A549 (cell line): ENCODE measurements at regions not wholly inside any gene's neighbourhood (a gene's known extent, or its start where the extent isn't known, plus 50 kb on each side); places are given as distances from the start of the nearest gene placed in this dataset.
"Not testable (repeated sequence)": the region's sequence is repeated elsewhere in the genome, so short reads cannot be mapped to it uniquely, and the experiment has no call there.

Source experiments
- ATAC-seq, 2 experiments: fragments of 200-7000 bp in 1 of 2; fragments of >200 bp in 1 of 2; cut with Nextera tagmentation in 1 of 2; cut with Tn5 transposase in 1 of 2; 3 replicates each; pipeline versions ENCODE4 v1.8.0 to v1.9.1; 2018 to 2020; ENCODE audit warnings: mild to moderate bottlenecking in 1 of 2, moderate library complexity in 1 of 2
- CTCF ChIA-PET: fragments of 300-600 bp; sonication (Branson Sonifier 250); formaldehyde crosslinking; extraction: SDS; loops from one replicate; lab custom pipeline; 2021; ENCODE audit warnings: antibody characterized with exemption, inconsistent platforms; lab: Yijun Ruan, JAX
- POLR2A ChIA-PET: fragments of 350-600 bp; formaldehyde crosslinking; extraction: SDS; loops from one replicate; lab custom pipeline; 2021; ENCODE audit warnings: antibody characterized with exemption, inconsistent platforms; lab: Yijun Ruan, JAX
- DNase-seq, 2 experiments: peaks; one replicate each; pipeline versions ENCODE4 v3.0.0 to v3.0.0-alpha.2; 2011 to 2016; ENCODE audit warnings: low read depth in 1 of 2, low spot score in 1 of 2
- FAIRE-seq: peaks from 2 replicates; lab custom pipeline; 2011; peaks lifted over from hg19 to GRCh38; lab: Jason Lieb, UNC
- H3K27ac ChIP-seq, 2 experiments: fragments of >200 bp; sonication (Bioruptor Twin); formaldehyde crosslinking; 3 replicates each; pipeline ENCODE4 v1.5.1; 2016 to 2017
- H3K4me1 ChIP-seq: fragments of >200 bp; sonication (Bioruptor Twin); formaldehyde crosslinking; 3 replicates; pipeline ENCODE4 v1.6.1; 2016
- H3K4me2 ChIP-seq: fragments of >200 bp; sonication (Bioruptor Twin); formaldehyde crosslinking; 3 replicates; pipeline ENCODE4 v1.6.1; 2016
- H3K4me3 ChIP-seq: fragments of >200 bp; sonication (Bioruptor Twin); formaldehyde crosslinking; 3 replicates; pipeline ENCODE4 v1.5.1; 2016
- H3K9me3 ChIP-seq: fragments of >200 bp; sonication (Bioruptor Twin); formaldehyde crosslinking; 3 replicates; pipeline ENCODE4 v1.6.1; 2016
- WGBS: methylation state at CpG from one replicate; pipeline ENCODE4 v1.1.6; 2017; ENCODE audit errors: missing lambda C conversion rate; 5-methylcytosine and 5-hydroxymethylcytosine counted together

- H3K4me2 ChIP-seq, H3K27ac ChIP-seq, H3K4me1 ChIP-seq, H3K9me3 ChIP-seq, FAIRE-seq, CTCF ChIA-PET, DNase-seq, POLR2A ChIA-PET, ATAC-seq, H3K4me3 ChIP-seq: not testable (repeated sequence)
- 67% methylated on average over 3 of the region's 6 CpGs for WGBS
These were observed 538.5 kb downstream of the RPIA start for GRCh38 chr2:89229979-89230378.

DNA sequence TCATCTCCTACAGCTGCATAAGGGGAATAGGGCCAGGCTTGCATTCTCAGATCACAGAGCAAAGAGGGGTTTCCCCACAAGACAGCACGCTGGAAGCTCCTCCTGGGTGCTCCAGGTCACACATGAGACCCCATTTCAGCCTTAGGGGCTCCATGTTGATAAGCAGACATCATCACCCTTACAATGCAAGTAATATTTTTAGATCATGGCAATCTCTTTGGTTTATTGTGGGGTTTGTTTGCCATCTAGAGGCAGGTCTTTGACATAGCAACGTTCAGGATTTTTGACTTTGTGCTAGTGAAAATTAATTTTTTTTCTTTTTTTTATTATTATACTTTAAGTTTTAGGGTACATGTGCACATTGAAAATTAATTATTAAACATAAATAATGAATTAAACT, 539.8 kb downstream of the RPIA start:
- POLR2A ChIA-PET, FAIRE-seq: not testable (repeated sequence)

GRCh38 chr2:89233931-89234330, 542.5 kb downstream of the RPIA start:
- ATAC-seq, H3K9me3 ChIP-seq, DNase-seq, POLR2A ChIA-PET, H3K27ac ChIP-seq, H3K4me2 ChIP-seq, H3K4me1 ChIP-seq, FAIRE-seq, CTCF ChIA-PET, H3K4me3 ChIP-seq: not testable (repeated sequence)
- 0% methylated on average over 2 of the region's 4 CpGs for WGBS

More for the DNA sequence above, 539.8 kb downstream of the RPIA start:
- 0% methylated on average over 1 of the region's 2 CpGs for WGBS
- CTCF ChIA-PET, DNase-seq, H3K4me2 ChIP-seq, H3K9me3 ChIP-seq, H3K4me1 ChIP-seq, H3K4me3 ChIP-seq, H3K27ac ChIP-seq: not testable (repeated sequence)
- peak in 1 of 2 experiments; percentile 37; a peak in 1 of 6 replicates for ATAC-seq

- DNase-seq, H3K27ac ChIP-seq, H3K9me3 ChIP-seq, ATAC-seq, POLR2A ChIA-PET, H3K4me3 ChIP-seq, H3K4me1 ChIP-seq, FAIRE-seq, H3K4me2 ChIP-seq, CTCF ChIA-PET: not testable (repeated sequence)
- 0% methylated on average over 1 of the region's 3 CpGs for WGBS
These were observed 543.5 kb downstream of the RPIA start for GRCh38 chr2:89234818-89235466.

GRCh38 chr2:89236832-89237450, 545.5 kb downstream of the RPIA start:
- H3K4me2 ChIP-seq, FAIRE-seq, H3K4me3 ChIP-seq, CTCF ChIA-PET, POLR2A ChIA-PET, H3K4me1 ChIP-seq, H3K9me3 ChIP-seq, DNase-seq, H3K27ac ChIP-seq: not testable (repeated sequence)
- peak; percentile 30 to 47; a peak in 1 of 6 replicates for ATAC-seq
- WGBS, result no CpG with 5 or more reads among the region's 6 CpGs

GRCh38 chr2:89237783-89238182, 546.3 kb downstream of the RPIA start:
- H3K4me1 ChIP-seq, FAIRE-seq, H3K27ac ChIP-seq, DNase-seq, H3K4me3 ChIP-seq, POLR2A ChIA-PET, H3K9me3 ChIP-seq, H3K4me2 ChIP-seq, CTCF ChIA-PET: not testable (repeated sequence)
- 0% methylated on average over 1 of the region's 4 CpGs for WGBS
- peak; percentile 66 to 75; a peak in 3 of 6 replicates for ATAC-seq

DNA sequence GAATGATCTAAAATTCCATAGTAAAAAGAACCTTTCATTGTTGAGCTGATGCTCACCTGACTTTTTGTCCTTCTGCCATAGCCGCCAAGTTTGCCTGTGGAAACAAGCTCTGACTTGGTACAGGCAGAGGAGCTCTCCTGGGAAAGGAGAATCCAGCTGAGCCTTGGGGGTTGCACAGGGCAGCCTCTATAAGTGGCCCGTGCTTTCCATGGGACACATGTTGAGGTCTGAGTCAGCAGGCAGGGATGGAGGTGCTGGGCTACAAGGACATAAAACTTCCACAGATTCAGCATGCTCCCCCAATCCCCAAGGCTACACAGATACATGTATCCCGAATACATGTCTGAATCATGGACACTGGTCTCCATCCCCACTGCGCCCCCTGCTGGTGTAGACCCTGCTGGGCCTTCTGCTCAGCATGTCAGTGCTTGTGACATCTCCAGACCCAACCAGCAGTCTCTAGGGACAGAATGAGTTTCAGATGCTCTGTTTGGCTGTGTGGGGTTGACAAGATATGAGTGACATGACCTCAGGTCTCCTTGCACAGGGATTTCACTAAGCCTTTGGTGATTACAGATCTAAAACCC, 551.7 kb downstream of the RPIA start:
- H3K27ac ChIP-seq, FAIRE-seq, CTCF ChIA-PET, POLR2A ChIA-PET, H3K4me2 ChIP-seq, H3K4me3 ChIP-seq, H3K9me3 ChIP-seq, DNase-seq, H3K4me1 ChIP-seq: not testable (repeated sequence)
- peak; percentile 65 to 84; a peak in 4 of 6 replicates for ATAC-seq
- WGBS, result 14% methylated on average over 3 of the region's 4 CpGs

- FAIRE-seq, H3K4me1 ChIP-seq: not testable (repeated sequence)
These were observed 552.9 kb downstream of the RPIA start for GRCh38 chr2:89244407-89244806.

DNA sequence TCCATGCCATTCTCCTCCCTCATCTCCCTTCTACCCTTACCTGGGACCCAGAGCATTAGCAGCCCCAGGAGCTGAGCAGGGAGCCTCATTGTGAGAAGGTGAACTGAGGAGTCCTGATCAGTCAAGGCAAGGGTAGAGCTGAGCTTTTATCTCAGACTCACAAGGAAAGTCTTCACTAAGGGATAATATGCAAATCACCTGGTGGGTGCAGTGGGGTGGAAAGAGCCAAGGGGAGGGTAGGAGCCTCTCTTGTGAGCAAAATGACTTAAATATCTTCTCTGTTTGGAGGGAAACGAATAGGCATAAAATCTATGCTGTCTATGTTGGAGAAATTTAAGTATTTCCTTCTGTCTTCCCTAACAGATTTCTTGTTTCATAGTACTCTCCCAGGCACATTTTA, 554.0 kb downstream of the RPIA start:
- ATAC-seq, POLR2A ChIA-PET, H3K27ac ChIP-seq, H3K4me2 ChIP-seq, H3K9me3 ChIP-seq, FAIRE-seq, H3K4me1 ChIP-seq, DNase-seq, CTCF ChIA-PET, H3K4me3 ChIP-seq: not testable (repeated sequence)
- 0% methylated on average over 1 of the region's 1 CpG for WGBS

More at GRCh38 chr2:89244407-89244806, 552.9 kb downstream of the RPIA start:
- H3K4me3 ChIP-seq, DNase-seq, CTCF ChIA-PET, H3K9me3 ChIP-seq, H3K4me2 ChIP-seq, ATAC-seq, H3K27ac ChIP-seq, POLR2A ChIA-PET: not testable (repeated sequence)

DNA sequence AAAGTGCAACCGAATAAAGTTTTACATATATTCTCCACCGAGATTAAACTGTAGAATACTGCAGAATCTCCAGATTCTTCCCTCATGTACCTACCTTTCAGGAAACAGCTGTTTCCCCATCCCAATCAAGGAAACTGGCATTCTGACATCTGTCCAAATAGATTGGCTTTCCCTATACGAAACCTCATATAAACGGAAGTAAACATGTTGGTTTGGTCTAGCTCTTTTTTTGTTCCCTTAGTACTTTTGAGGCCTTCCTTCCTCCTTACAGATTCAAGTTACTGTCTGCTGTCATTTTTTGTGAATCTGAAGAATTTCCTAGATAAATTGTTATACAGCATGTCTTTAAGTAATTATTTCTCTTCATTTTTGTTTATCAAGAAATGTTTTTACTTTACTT, 554.6 kb downstream of the RPIA start:
- ATAC-seq, H3K4me2 ChIP-seq, POLR2A ChIA-PET, FAIRE-seq, CTCF ChIA-PET, DNase-seq, H3K27ac ChIP-seq, H3K4me1 ChIP-seq, H3K4me3 ChIP-seq, H3K9me3 ChIP-seq: not testable (repeated sequence)
- 53% methylated on average over 4 of the region's 4 CpGs for WGBS

GRCh38 chr2:89246620-89247019, 555.1 kb downstream of the RPIA start:
- H3K27ac ChIP-seq, DNase-seq, FAIRE-seq, H3K9me3 ChIP-seq, ATAC-seq, H3K4me3 ChIP-seq, CTCF ChIA-PET, H3K4me1 ChIP-seq, POLR2A ChIA-PET, H3K4me2 ChIP-seq: not testable (repeated sequence)
- 50% methylated on average over 2 of the region's 2 CpGs for WGBS
